ENCODE measurements at regions not wholly inside any gene's neighbourhood (a gene's known extent, or its start where the extent isn't known, plus 50 kb on each side); places are given as distances from the start of the nearest gene placed in this dataset.

GRCh38 chr4:38223782-38224236 is 263.6 kb downstream of the PTTG2 start:
- TF ChIP-seq CTCF (IDR thresholded peaks at IDR 0.05; ENCODE audit: control extremely low read depth, extremely low read depth, low read depth, missing control alignments) = no peak
- POLR2A ChIA-PET = no interaction called here
- no peak for DNase-seq (ENCODE audit: extremely low spot score)

GRCh38 chr4:38224850-38225249 is 264.7 kb downstream of the PTTG2 start:
- DNase-seq (ENCODE audit: extremely low spot score) = no peak
- ChIA-PET POLR2A (no interaction called here), CTCF (interaction anchor here (2.0 kb wide), 1 partner anchor 9 kb away, joined by 4 read pairs; no protein-coding TSS in a partner anchor)
- TF ChIP-seq CTCF (IDR thresholded peaks at IDR 0.05; ENCODE audit: control extremely low read depth, extremely low read depth, low read depth, missing control alignments) = no peak

More at GRCh38 chr4:38223782-38224236, 263.6 kb downstream of the PTTG2 start:
- CTCF ChIA-PET = interaction anchor here (2.0 kb wide), 1 partner anchor 10 kb away, joined by 4 read pairs; no protein-coding TSS in a partner anchor

- DNase-seq (ENCODE audit: extremely low spot score) = no peak
- ChIA-PET POLR2A (no interaction called here), CTCF (interaction anchor here (0.9 to 2.9 kb wide), 4 partner anchors 14 to 46 kb away, joined by 3 to 10 read pairs (median 4); no protein-coding TSS in a partner anchor)
- TF ChIP-seq CTCF (IDR thresholded peaks at IDR 0.05; ENCODE audit: control extremely low read depth, extremely low read depth, low read depth, missing control alignments) = no peak
Measured at GRCh38 chr4:38226170-38226569, 266.0 kb downstream of the PTTG2 start.

- TF ChIP-seq CTCF (IDR thresholded peaks at IDR 0.05; ENCODE audit: control extremely low read depth, extremely low read depth, low read depth, missing control alignments) = no peak
- POLR2A ChIA-PET = no interaction called here
- CTCF ChIA-PET = interaction anchor here (1.5 kb wide), 1 partner anchor 22 kb away, joined by 4 read pairs; no protein-coding TSS in a partner anchor
- DNase-seq (ENCODE audit: extremely low spot score) = no peak
Measured at GRCh38 chr4:38230121-38230801, 270.1 kb downstream of the PTTG2 start.

GRCh38 chr4:38230821-38231563 is 270.8 kb downstream of the PTTG2 start:
- ChIA-PET POLR2A (no interaction called here), CTCF (interaction anchor here (1.5 kb wide), 1 partner anchor 22 kb away, joined by 4 read pairs; no protein-coding TSS in a partner anchor)
- TF ChIP-seq CTCF (IDR thresholded peaks at IDR 0.05; ENCODE audit: control extremely low read depth, extremely low read depth, low read depth, missing control alignments) = no peak
- no peak for DNase-seq (ENCODE audit: extremely low spot score)

- DNase-seq (ENCODE audit: extremely low spot score) = no peak
- ChIA-PET CTCF (no interaction called here), POLR2A (no interaction called here)
- no peak for TF ChIP-seq CTCF (IDR thresholded peaks at IDR 0.05; ENCODE audit: control extremely low read depth, extremely low read depth, low read depth, missing control alignments)
Measured at GRCh38 chr4:38231626-38232025, 271.4 kb downstream of the PTTG2 start.

Measured in GM10248 (cell line).